SK-N-SH (cell line): ENCODE measurements at regions not wholly inside any gene's neighbourhood (a gene's known extent, or its start where the extent isn't known, plus 50 kb on each side); places are given as distances from the start of the nearest gene placed in this dataset.
A peak's percentile ranks its signal among the peaks of the same experiment; 100 is the strongest.

Experiments
- CTCF ChIA-PET: fragments of 300-600, 350-600 bp; formaldehyde crosslinking; extraction: SDS; loops from one replicate; lab custom pipeline; 2021; lab: Yijun Ruan, JAX
- POLR2A ChIA-PET: fragments of 350-600 bp; sonication (Branson Sonifier 250); formaldehyde crosslinking; extraction: SDS; loops from one replicate; lab custom pipeline; 2020; ENCODE audit warnings: antibody characterized with exemption, inconsistent platforms; lab: Yijun Ruan, JAX
- DNase-seq: peaks from one replicate; pipeline ENCODE4 v3.0.0; 2012
- H2AFZ ChIP-seq: fragments of 200-600 bp; sonication (generic); 2 replicates; pipeline ENCODE4 v1.8.1; 2016; ENCODE audit warnings: antibody characterized with exemption, mild to moderate bottlenecking, low read depth
- H3F3A ChIP-seq: fragments of 200-600 bp; sonication (generic); replicated peaks from 2 replicates; pipeline ENCODE3; 2016; ENCODE audit warnings: antibody characterized with exemption, mild to moderate bottlenecking; ENCODE audit not compliant: insufficient read depth
- H3K27ac ChIP-seq, 2 experiments: fragments of 200-500 bp in 1 of 2; fragments of 200-600 bp in 1 of 2; sonication (Bioruptor generic) in 1 of 2; sonication (generic), shearing (Covaris generic) in 1 of 2; 2 replicates each; pipeline versions ENCODE4 v1.5.1 to v1.6.1; 2014 to 2016; ENCODE audit warnings: low read depth in 2 of 2, inconsistent platforms in 1 of 2, low read length in 1 of 2, mild to moderate bottlenecking in 1 of 2, mixed read lengths in 1 of 2
- H3K27me3 ChIP-seq: fragments of 200-600 bp; sonication (generic), shearing (Covaris generic); 2 replicates; pipeline ENCODE4 v1.6.1; 2016; ENCODE audit warnings: mixed run types; ENCODE audit not compliant: insufficient read depth
- H3K36me3 ChIP-seq, 2 experiments: fragments of 200-500 bp in 1 of 2; fragments of 200-600 bp in 1 of 2; sonication (Bioruptor generic) in 1 of 2; sonication (generic) in 1 of 2; replicated peaks in 1 of 2; 2 replicates each; pipeline versions ENCODE3 to v1.5.1; 2014 to 2016; ENCODE audit warnings: low read length in 1 of 2, mild to moderate bottlenecking in 1 of 2; ENCODE audit not compliant: insufficient read depth in 2 of 2, control insufficient read depth in 1 of 2
- H3K4me1 ChIP-seq, 2 experiments: fragments of 200-500 bp in 1 of 2; fragments of 200-600 bp in 1 of 2; sonication (Bioruptor generic) in 1 of 2; sonication (generic), shearing (Covaris generic) in 1 of 2; 2 replicates each; pipeline versions ENCODE4 v1.5.1 to v1.6.1; 2014 to 2016; ENCODE audit warnings: low read depth in 1 of 2, low read length in 1 of 2, mixed run types in 1 of 2; ENCODE audit not compliant: insufficient read depth in 2 of 2, control insufficient read depth in 1 of 2
- H3K4me2 ChIP-seq: fragments of 200-600 bp; sonication (generic), shearing (Covaris generic); 2 replicates; pipeline ENCODE4 v1.6.1; 2017; ENCODE audit warnings: mixed run types
- H3K4me3 ChIP-seq, 2 experiments: fragments of 200-500 bp in 1 of 2; fragments of 200-600 bp in 1 of 2; sonication (Bioruptor generic) in 1 of 2; sonication (generic), shearing (Covaris generic) in 1 of 2; 2 replicates each; pipeline versions ENCODE4 v1.5.1 to v1.8.1; 2014 to 2016; ENCODE audit warnings: low read depth in 2 of 2, inconsistent platforms in 1 of 2, low read length in 1 of 2, mild to moderate bottlenecking in 1 of 2, mixed read lengths in 1 of 2, moderate library complexity in 1 of 2
- H3K79me2 ChIP-seq: fragments of 200-600 bp; sonication (generic); 2 replicates; pipeline ENCODE4 v1.8.1; 2017; ENCODE audit warnings: mild to moderate bottlenecking; ENCODE audit not compliant: insufficient read depth
- H3K9ac ChIP-seq: fragments of 200-600 bp; sonication (generic); 2 replicates; pipeline ENCODE4 v1.6.1; 2017; ENCODE audit warnings: mixed run types
- H3K9me2 ChIP-seq: fragments of 200-600 bp; sonication (generic); 2 replicates; pipeline ENCODE4 v1.6.1; 2017; ENCODE audit warnings: mixed run types
- H3K9me3 ChIP-seq: fragments of 200-600 bp; sonication (generic); 2 replicates; pipeline ENCODE4 v1.6.1; 2017; ENCODE audit warnings: mixed run types, mild to moderate bottlenecking, moderate library complexity
- H4K20me1 ChIP-seq: fragments of 200-600 bp; sonication (generic); 2 replicates; pipeline ENCODE4 v1.6.1; 2017; ENCODE audit warnings: mild to moderate bottlenecking, mixed run types; ENCODE audit not compliant: insufficient read depth
- CHD2 ChIP-seq: fragments of 150-350 bp; IDR thresholded peaks from 2 replicates; pipeline ENCODE4 v1.6.1; 2018; ENCODE audit warnings: low read length; ENCODE audit not compliant: partially characterized antibody
- ELF1 ChIP-seq: IDR thresholded peaks from 2 replicates; pipeline ENCODE4 v1.4.0; 2012
- EZH2phosphoT487 ChIP-seq: fragments of 200-600 bp; sonication (generic); IDR thresholded peaks from 2 replicates; pipeline ENCODE4 v1.6.1; 2017; ENCODE audit warnings: low read depth, mixed run types, mild to moderate bottlenecking, antibody characterized with exemption, moderate library complexity, borderline replicate concordance
- FOSL2 ChIP-seq: IDR thresholded peaks from 2 replicates; pipeline ENCODE4 v1.4.0; 2012; ENCODE audit warnings: low read depth, mild to moderate bottlenecking, moderate library complexity, borderline replicate concordance
- FOXM1 ChIP-seq: IDR thresholded peaks from 2 replicates; pipeline ENCODE4 v1.4.0; 2012; ENCODE audit warnings: low read depth, mild to moderate bottlenecking
- GABPA ChIP-seq: IDR thresholded peaks from 2 replicates; pipeline ENCODE4 v1.4.0; 2012; ENCODE audit warnings: low read depth, mild to moderate bottlenecking
- GATA2 ChIP-seq: sonication (generic); formaldehyde crosslinking; IDR thresholded peaks from 2 replicates; pipeline ENCODE4 v1.5.0; 2020; ENCODE audit warnings: mild to moderate bottlenecking, missing genetic modification reagents
- MEF2A ChIP-seq: IDR thresholded peaks from 2 replicates; pipeline ENCODE4 v1.4.0; 2012; ENCODE audit warnings: low read depth, borderline replicate concordance
- POLR2AphosphoS5 ChIP-seq: IDR thresholded peaks from 2 replicates; pipeline ENCODE4 v1.6.1; 2012; ENCODE audit warnings: low read depth, low read length
- RAD21 ChIP-seq: IDR thresholded peaks from 2 replicates; pipeline ENCODE4 v1.6.1; 2012; ENCODE audit warnings: mild to moderate bottlenecking, low read length
- RCOR1 ChIP-seq: fragments of 150-350 bp; IDR thresholded peaks from 2 replicates; pipeline ENCODE4 v1.6.1; 2017; ENCODE audit warnings: antibody characterized with exemption, low read length
- RXRA ChIP-seq: IDR thresholded peaks from 2 replicates; pipeline ENCODE4 v1.4.0; 2012; ENCODE audit warnings: low read depth, mild to moderate bottlenecking, borderline replicate concordance
- SMC3 ChIP-seq: IDR thresholded peaks from 2 replicates; pipeline ENCODE4 v1.6.1; 2012; ENCODE audit warnings: low read depth, low read length, improper control_type of control experiment
- TAF1 ChIP-seq: IDR thresholded peaks from 2 replicates; pipeline ENCODE4 v1.6.1; 2012; ENCODE audit warnings: low read depth, mild to moderate bottlenecking, low read length, moderate library complexity, borderline replicate concordance
- TEAD4 ChIP-seq: IDR thresholded peaks from 2 replicates; pipeline ENCODE4 v1.4.0; 2012; ENCODE audit warnings: mild to moderate bottlenecking, borderline replicate concordance; ENCODE audit not compliant: insufficient read depth
- WGBS: methylation state at CpG from one replicate; pipeline ENCODE4 v1.1.6; 2017; ENCODE audit warnings: low lambda C conversion rate; 5-methylcytosine and 5-hydroxymethylcytosine counted together
- TF ChIP-seq, protein P1 (sequence below): fragments of 150-350 bp; IDR thresholded peaks from 2 replicates; pipeline ENCODE4 v1.6.1; 2016; ENCODE audit warnings: mild to moderate bottlenecking, low read depth, low read length
- TF ChIP-seq, protein P2 (sequence below): IDR thresholded peaks from 2 replicates; pipeline ENCODE4 v1.4.0; 2012; ENCODE audit warnings: low read depth, borderline replicate concordance
- TF ChIP-seq, protein P3 (sequence below): IDR thresholded peaks from 2 replicates; pipeline ENCODE4 v1.4.0; 2012; ENCODE audit warnings: low read depth
- TF ChIP-seq, protein P4 (sequence below): IDR thresholded peaks from 2 replicates; pipeline ENCODE4 v1.4.0; 2012; ENCODE audit warnings: low read depth, borderline replicate concordance
- TF ChIP-seq, protein P5 (sequence below): IDR thresholded peaks from 2 replicates; pipeline ENCODE4 v1.6.1; 2012; ENCODE audit warnings: mild to moderate bottlenecking, low read depth, low read length, moderate library complexity

DNA sequence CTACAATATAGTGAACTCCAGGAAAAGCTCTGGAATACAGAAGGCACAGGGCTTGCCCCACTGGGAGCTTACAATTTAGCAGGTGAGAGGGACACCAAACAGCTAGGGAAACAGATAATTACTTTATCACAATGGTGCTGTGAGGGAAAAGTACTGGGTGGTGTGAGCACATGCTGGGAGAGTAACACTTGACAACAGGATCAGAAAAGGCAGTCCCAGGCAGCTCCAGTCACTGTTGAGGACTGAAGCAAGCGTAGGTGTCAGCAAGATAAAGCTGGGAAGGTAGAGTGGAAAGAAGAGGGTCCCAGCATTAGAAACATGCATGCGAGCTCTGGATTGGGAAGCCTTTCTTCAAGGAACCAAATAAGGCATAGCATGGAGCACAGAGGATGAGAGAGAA is 296.0 kb downstream of the ATPSCKMT start:
- ChIA-PET POLR2A (interaction anchor here (1.5 kb wide), 1 partner anchor 296 kb away, joined by 3 read pairs; the partner anchor contains the start of genes ATPSCKMT and CCT5), CTCF (interaction anchor here (1.1 to 1.4 kb wide), 2 partner anchors 63 to 138 kb away, joined by 3 to 4 read pairs; no protein-coding TSS in a partner anchor)
- no peaks in the 10 kb centered on the region for H3K36me3 ChIP-seq
- H3F3A ChIP-seq: no peaks in the 10 kb centered on the region
- TF ChIP-seq ELF1 (no peak), GABPA (no peak), GATA2 (no peak), POLR2AphosphoS5 (no peak), FOXM1 (no peak), SMC3 (no peak), EZH2phosphoT487 (no peak), TEAD4 (no peak), RAD21 (no peak), CHD2 (no peak), MEF2A (no peak), RCOR1 (no peak), RXRA (no peak), FOSL2 (no peak), TAF1 (no peak)
- TF ChIP-seq, protein P1, sequence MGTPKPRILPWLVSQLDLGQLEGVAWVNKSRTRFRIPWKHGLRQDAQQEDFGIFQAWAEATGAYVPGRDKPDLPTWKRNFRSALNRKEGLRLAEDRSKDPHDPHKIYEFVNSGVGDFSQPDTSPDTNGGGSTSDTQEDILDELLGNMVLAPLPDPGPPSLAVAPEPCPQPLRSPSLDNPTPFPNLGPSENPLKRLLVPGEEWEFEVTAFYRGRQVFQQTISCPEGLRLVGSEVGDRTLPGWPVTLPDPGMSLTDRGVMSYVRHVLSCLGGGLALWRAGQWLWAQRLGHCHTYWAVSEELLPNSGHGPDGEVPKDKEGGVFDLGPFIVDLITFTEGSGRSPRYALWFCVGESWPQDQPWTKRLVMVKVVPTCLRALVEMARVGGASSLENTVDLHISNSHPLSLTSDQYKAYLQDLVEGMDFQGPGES: no peak
- TF ChIP-seq, protein P2, sequence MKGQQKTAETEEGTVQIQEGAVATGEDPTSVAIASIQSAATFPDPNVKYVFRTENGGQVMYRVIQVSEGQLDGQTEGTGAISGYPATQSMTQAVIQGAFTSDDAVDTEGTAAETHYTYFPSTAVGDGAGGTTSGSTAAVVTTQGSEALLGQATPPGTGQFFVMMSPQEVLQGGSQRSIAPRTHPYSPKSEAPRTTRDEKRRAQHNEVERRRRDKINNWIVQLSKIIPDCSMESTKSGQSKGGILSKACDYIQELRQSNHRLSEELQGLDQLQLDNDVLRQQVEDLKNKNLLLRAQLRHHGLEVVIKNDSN: no peak
- TF ChIP-seq, protein P3, sequence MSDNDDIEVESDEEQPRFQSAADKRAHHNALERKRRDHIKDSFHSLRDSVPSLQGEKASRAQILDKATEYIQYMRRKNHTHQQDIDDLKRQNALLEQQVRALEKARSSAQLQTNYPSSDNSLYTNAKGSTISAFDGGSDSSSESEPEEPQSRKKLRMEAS: no peak
- TF ChIP-seq, protein P4, sequence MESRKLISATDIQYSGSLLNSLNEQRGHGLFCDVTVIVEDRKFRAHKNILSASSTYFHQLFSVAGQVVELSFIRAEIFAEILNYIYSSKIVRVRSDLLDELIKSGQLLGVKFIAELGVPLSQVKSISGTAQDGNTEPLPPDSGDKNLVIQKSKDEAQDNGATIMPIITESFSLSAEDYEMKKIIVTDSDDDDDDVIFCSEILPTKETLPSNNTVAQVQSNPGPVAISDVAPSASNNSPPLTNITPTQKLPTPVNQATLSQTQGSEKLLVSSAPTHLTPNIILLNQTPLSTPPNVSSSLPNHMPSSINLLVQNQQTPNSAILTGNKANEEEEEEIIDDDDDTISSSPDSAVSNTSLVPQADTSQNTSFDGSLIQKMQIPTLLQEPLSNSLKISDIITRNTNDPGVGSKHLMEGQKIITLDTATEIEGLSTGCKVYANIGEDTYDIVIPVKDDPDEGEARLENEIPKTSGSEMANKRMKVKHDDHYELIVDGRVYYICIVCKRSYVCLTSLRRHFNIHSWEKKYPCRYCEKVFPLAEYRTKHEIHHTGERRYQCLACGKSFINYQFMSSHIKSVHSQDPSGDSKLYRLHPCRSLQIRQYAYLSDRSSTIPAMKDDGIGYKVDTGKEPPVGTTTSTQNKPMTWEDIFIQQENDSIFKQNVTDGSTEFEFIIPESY: no peak
- TF ChIP-seq, protein P5, sequence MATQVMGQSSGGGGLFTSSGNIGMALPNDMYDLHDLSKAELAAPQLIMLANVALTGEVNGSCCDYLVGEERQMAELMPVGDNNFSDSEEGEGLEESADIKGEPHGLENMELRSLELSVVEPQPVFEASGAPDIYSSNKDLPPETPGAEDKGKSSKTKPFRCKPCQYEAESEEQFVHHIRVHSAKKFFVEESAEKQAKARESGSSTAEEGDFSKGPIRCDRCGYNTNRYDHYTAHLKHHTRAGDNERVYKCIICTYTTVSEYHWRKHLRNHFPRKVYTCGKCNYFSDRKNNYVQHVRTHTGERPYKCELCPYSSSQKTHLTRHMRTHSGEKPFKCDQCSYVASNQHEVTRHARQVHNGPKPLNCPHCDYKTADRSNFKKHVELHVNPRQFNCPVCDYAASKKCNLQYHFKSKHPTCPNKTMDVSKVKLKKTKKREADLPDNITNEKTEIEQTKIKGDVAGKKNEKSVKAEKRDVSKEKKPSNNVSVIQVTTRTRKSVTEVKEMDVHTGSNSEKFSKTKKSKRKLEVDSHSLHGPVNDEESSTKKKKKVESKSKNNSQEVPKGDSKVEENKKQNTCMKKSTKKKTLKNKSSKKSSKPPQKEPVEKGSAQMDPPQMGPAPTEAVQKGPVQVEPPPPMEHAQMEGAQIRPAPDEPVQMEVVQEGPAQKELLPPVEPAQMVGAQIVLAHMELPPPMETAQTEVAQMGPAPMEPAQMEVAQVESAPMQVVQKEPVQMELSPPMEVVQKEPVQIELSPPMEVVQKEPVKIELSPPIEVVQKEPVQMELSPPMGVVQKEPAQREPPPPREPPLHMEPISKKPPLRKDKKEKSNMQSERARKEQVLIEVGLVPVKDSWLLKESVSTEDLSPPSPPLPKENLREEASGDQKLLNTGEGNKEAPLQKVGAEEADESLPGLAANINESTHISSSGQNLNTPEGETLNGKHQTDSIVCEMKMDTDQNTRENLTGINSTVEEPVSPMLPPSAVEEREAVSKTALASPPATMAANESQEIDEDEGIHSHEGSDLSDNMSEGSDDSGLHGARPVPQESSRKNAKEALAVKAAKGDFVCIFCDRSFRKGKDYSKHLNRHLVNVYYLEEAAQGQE: no peak
- WGBS: 26% methylated on average over 2 of the region's 2 CpGs
- no peak overlapping the region for H3K9ac ChIP-seq
- H3K27me3 ChIP-seq: no peaks in the 10 kb centered on the region
- no peak overlapping the region for H3K4me2 ChIP-seq
- no peaks in the 10 kb centered on the region for H3K9me2 ChIP-seq
- H3K27ac ChIP-seq: peak overlapping the region in 1 of 2 experiments; percentile 98; a peak in 2 of 4 replicates
- no peak for DNase-seq
- peaks cover 0 to 17% of the 10 kb centered on the region in 2 experiments; a peak in 2 of 4 replicates for H3K4me1 ChIP-seq
- no peaks in the 10 kb centered on the region for H4K20me1 ChIP-seq
- no peak overlapping the region for H3K4me3 ChIP-seq
- H3K9me3 ChIP-seq: no peaks in the 10 kb centered on the region
- H3K79me2 ChIP-seq: no peaks in the 10 kb centered on the region
- H2AFZ ChIP-seq: no peak overlapping the region
